Panc1 (cell line): ENCODE measurements at regions not wholly inside any gene's neighbourhood (a gene's known extent, or its start where the extent isn't known, plus 50 kb on each side); places are given as distances from the start of the nearest gene placed in this dataset.
A peak's percentile ranks its signal among the peaks of the same experiment; 100 is the strongest.

Experiments used
- ATAC-seq: fragments of 200-7000 bp; cut with Tn5 transposase; 2 replicates; pipeline ENCODE4 v1.9.1; 2020; ENCODE audit warnings: mild to moderate bottlenecking, moderate library complexity
- BruUV-seq: library from RNA; stranded (reverse); fragments of 400-500 nt; replicated peaks from 2 replicates; lab custom pipeline; 2021; lab: Mats Ljungman, UMichigan
- CTCF ChIA-PET: fragments of 300-600 bp; sonication (Branson Sonifier 250); formaldehyde crosslinking; loops from one replicate; lab custom pipeline; 2022; ENCODE audit warnings: antibody characterized with exemption; lab: Charles Lee
- POLR2A ChIA-PET: fragments of 300-600 bp; sonication (Branson Sonifier 250); formaldehyde crosslinking; loops from one replicate; lab custom pipeline; 2022; ENCODE audit warnings: antibody characterized with exemption; lab: Charles Lee
- DNase-seq: peaks from one replicate; pipeline ENCODE4 v3.0.0-alpha.2; 2010; ENCODE audit warnings: low read depth, low spot score
- H3K27ac ChIP-seq: 2 replicates; pipeline ENCODE4 v1.5.1; 2011; ENCODE audit warnings: mild to moderate bottlenecking, low read length, inconsistent platforms
- H3K27me3 ChIP-seq: fragments of 200-500 bp; sonication (Bioruptor generic); 2 replicates; pipeline ENCODE4 v1.6.0; 2014; ENCODE audit warnings: low read length, inconsistent platforms; ENCODE audit not compliant: control insufficient read depth, insufficient read depth
- H3K36me3 ChIP-seq: fragments of 200-500 bp; sonication (Bioruptor generic); 2 replicates; pipeline ENCODE4 v1.5.1; 2014; ENCODE audit warnings: inconsistent platforms, mild to moderate bottlenecking, low read length, moderate library complexity; ENCODE audit not compliant: control insufficient read depth, insufficient read depth
- H3K4me1 ChIP-seq: 2 replicates; pipeline ENCODE4 v1.5.1; 2011; ENCODE audit warnings: inconsistent platforms, mild to moderate bottlenecking, low read length, moderate library complexity; ENCODE audit not compliant: control insufficient read depth, insufficient read depth
- H3K4me3 ChIP-seq, 2 experiments: 2 replicates each; pipeline ENCODE4 v1.5.1; 2011 to 2012; ENCODE audit warnings: low read depth in 2 of 2, low read length in 2 of 2, mild to moderate bottlenecking in 2 of 2, inconsistent platforms in 1 of 2, moderate library complexity in 1 of 2
- H3K9me3 ChIP-seq: fragments of 200-500 bp; sonication (Bioruptor generic); 2 replicates; pipeline ENCODE4 v1.5.1; 2014; ENCODE audit warnings: low read depth, mild to moderate bottlenecking, inconsistent platforms, low read length, moderate library complexity; ENCODE audit not compliant: control insufficient read depth, insufficient read depth
- CTCF ChIP-seq: fragments of 450-650 bp; IDR thresholded peaks from 2 replicates; pipeline ENCODE4 v1.5.1; 2017; ENCODE audit warnings: mild to moderate bottlenecking
- POLR2AphosphoS5 ChIP-seq: IDR thresholded peaks from 2 replicates; pipeline ENCODE4 v1.6.1; 2012; ENCODE audit warnings: mild to moderate bottlenecking, low read depth, low read length, moderate library complexity
- SIN3A ChIP-seq: IDR thresholded peaks from 2 replicates; pipeline ENCODE4 v1.6.1; 2012; ENCODE audit warnings: low read depth, mild to moderate bottlenecking, low read length, moderate library complexity, borderline replicate concordance; ENCODE audit not compliant: insufficient read depth
- TCF7L2 ChIP-seq: IDR thresholded peaks from 2 replicates; pipeline ENCODE4 v1.6.1; 2011; ENCODE audit warnings: mild to moderate bottlenecking, low read depth, low read length, inconsistent platforms
- in situ Hi-C: cut with HindIII; loops from 2 replicates; pipeline ENCODE4 v1.10.0; 2016; ENCODE audit warnings: low sequenced_read_pairs, low pct_unique_long_range_greater_than_20kb
- intact Hi-C: fragments of 100-400 bp; cut with micrococcal nuclease; formaldehyde crosslinking; loops from one replicate; pipeline ENCODE4 v1.10.0; 2022; ENCODE audit not compliant: unreplicated experiment
- TF ChIP-seq, protein P1 (sequence below), 2 experiments: IDR thresholded peaks; 2 replicates each; pipeline ENCODE4 v1.6.1; 2011 to 2012; ENCODE audit warnings: low read depth in 2 of 2, control low read depth in 1 of 2, low read length in 1 of 2, mild to moderate bottlenecking in 1 of 2, moderate library complexity in 1 of 2; ENCODE audit not compliant: insufficient read depth in 1 of 2

- no peaks in the 10 kb centered on the region for H3K9me3 ChIP-seq
- BruUV-seq = no TSS peak
- no peaks in the 10 kb centered on the region for H3K4me1 ChIP-seq
- intact Hi-C loops = loop anchor here (10.0 kb wide), 2 partner anchors 1028 to 1218 kb away; no protein-coding TSS in a partner anchor
- TF ChIP-seq, protein P1, sequence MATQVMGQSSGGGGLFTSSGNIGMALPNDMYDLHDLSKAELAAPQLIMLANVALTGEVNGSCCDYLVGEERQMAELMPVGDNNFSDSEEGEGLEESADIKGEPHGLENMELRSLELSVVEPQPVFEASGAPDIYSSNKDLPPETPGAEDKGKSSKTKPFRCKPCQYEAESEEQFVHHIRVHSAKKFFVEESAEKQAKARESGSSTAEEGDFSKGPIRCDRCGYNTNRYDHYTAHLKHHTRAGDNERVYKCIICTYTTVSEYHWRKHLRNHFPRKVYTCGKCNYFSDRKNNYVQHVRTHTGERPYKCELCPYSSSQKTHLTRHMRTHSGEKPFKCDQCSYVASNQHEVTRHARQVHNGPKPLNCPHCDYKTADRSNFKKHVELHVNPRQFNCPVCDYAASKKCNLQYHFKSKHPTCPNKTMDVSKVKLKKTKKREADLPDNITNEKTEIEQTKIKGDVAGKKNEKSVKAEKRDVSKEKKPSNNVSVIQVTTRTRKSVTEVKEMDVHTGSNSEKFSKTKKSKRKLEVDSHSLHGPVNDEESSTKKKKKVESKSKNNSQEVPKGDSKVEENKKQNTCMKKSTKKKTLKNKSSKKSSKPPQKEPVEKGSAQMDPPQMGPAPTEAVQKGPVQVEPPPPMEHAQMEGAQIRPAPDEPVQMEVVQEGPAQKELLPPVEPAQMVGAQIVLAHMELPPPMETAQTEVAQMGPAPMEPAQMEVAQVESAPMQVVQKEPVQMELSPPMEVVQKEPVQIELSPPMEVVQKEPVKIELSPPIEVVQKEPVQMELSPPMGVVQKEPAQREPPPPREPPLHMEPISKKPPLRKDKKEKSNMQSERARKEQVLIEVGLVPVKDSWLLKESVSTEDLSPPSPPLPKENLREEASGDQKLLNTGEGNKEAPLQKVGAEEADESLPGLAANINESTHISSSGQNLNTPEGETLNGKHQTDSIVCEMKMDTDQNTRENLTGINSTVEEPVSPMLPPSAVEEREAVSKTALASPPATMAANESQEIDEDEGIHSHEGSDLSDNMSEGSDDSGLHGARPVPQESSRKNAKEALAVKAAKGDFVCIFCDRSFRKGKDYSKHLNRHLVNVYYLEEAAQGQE (IDR thresholded peaks at IDR 0.05; ENCODE audit: insufficient read depth in 1 of 2, low read depth in 2 of 2, low read length in 1 of 2) = no peak
- no peak for TF ChIP-seq SIN3A
- peak; percentile 81 for TF ChIP-seq CTCF
- TF ChIP-seq TCF7L2 = no peak
- TF ChIP-seq POLR2AphosphoS5 = no peak
- H3K27me3 ChIP-seq = no peaks in the 10 kb centered on the region
- POLR2A ChIA-PET = interaction anchor here (0.5 kb wide), 1 partner anchor 1260 kb away, joined by 3 read pairs; no protein-coding TSS in a partner anchor
- CTCF ChIA-PET = interaction anchor here (0.6 to 1.2 kb wide), 5 partner anchors 8 to 1213 kb away, joined by 3 to 14 read pairs (median 4); no protein-coding TSS in a partner anchor
- DNase-seq (peak; percentile 36), ATAC-seq (peak; percentile 93)
- H3K36me3 ChIP-seq = no peaks in the 10 kb centered on the region
- in situ Hi-C loops = no loop called here
- H3K27ac ChIP-seq = no peak overlapping the region
- no peak overlapping the region for H3K4me3 ChIP-seq
Measured at GRCh38 chr9:84397151-84397728, 56.7 kb upstream of the SLC28A3 start.

DNA sequence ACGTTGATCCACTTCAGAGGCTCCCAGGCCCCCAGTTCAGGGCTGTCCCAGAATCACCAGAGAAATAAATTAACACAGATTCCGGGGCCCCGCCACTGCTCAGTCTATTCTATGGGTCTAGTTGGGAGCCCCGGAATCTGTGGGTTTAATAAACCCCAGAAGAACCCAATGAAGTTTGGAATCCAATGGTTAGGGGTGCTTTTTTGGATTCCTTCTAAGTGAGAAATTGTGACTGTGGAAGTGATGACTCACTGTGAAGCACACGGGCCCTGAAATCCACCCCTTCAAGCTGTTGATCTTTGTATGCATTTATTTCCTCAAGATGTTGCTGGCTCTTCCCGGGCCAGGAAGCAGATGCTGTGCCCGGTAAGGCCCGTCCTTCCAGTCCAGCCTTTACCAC is 57.3 kb upstream of the SLC28A3 start:
- DNase-seq = no peak
- ChIA-PET POLR2A (no interaction called here), CTCF (interaction anchor here (0.6 to 1.2 kb wide), 4 partner anchors 8 to 1212 kb away, joined by 3 to 14 read pairs (median 4); no protein-coding TSS in a partner anchor)
- Histone ChIP-seq H3K27me3 (no peaks in the 10 kb centered on the region), H3K9me3 (no peaks in the 10 kb centered on the region), H3K27ac (no peak overlapping the region), H3K36me3 (no peaks in the 10 kb centered on the region), H3K4me1 (no peaks in the 10 kb centered on the region), H3K4me3 (no peak overlapping the region)
- BruUV-seq = no TSS peak
- ATAC-seq = no peak
- no peak for TF ChIP-seq TCF7L2
- TF ChIP-seq CTCF = no peak
- TF ChIP-seq, protein P1 (IDR thresholded peaks at IDR 0.05; ENCODE audit: insufficient read depth in 1 of 2, low read depth in 2 of 2, low read length in 1 of 2) = no peak
- TF ChIP-seq SIN3A = no peak
- no peak for TF ChIP-seq POLR2AphosphoS5
- intact Hi-C loops = loop anchor here (10.0 kb wide), 2 partner anchors 1027 to 1217 kb away; no protein-coding TSS in a partner anchor
- in situ Hi-C loops = no loop called here
